ENCODE measurements at regions not wholly inside any gene's neighbourhood (a gene's known extent, or its start where the extent isn't known, plus 50 kb on each side); places are given as distances from the start of the nearest gene placed in this dataset.

DNA sequence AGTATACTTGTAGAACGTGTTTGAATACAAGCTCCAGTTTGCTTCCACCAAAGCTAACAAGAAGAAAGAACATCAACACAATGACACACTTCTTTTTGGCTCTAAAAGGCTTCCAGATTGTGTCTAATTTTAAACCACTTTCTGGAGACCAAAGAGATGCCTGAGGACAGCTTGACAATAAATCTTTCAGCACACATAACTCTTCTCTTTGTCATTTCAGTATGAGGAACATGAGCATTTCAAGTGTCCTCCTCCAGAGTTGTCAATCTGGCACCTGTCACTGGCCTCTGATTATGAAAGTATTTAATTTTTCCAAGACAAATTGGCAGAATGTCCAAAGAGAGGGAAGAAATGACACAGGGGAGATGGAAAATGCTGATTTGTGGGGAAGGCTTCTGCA is 79.0 kb upstream of the TLR4 start:
- H3K9me3 ChIP-seq = peaks cover 3 to 27% of the 10 kb centered on the region in 2 donors
- no peaks in the 10 kb centered on the region for H3K27me3 ChIP-seq
- H3K27ac ChIP-seq = no peak overlapping the region
- no peak overlapping the region for H3K4me3 ChIP-seq
- H3K36me3 ChIP-seq = no peaks in the 10 kb centered on the region
- TF ChIP-seq, protein P1, sequence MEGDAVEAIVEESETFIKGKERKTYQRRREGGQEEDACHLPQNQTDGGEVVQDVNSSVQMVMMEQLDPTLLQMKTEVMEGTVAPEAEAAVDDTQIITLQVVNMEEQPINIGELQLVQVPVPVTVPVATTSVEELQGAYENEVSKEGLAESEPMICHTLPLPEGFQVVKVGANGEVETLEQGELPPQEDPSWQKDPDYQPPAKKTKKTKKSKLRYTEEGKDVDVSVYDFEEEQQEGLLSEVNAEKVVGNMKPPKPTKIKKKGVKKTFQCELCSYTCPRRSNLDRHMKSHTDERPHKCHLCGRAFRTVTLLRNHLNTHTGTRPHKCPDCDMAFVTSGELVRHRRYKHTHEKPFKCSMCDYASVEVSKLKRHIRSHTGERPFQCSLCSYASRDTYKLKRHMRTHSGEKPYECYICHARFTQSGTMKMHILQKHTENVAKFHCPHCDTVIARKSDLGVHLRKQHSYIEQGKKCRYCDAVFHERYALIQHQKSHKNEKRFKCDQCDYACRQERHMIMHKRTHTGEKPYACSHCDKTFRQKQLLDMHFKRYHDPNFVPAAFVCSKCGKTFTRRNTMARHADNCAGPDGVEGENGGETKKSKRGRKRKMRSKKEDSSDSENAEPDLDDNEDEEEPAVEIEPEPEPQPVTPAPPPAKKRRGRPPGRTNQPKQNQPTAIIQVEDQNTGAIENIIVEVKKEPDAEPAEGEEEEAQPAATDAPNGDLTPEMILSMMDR (IDR thresholded peaks at IDR 0.05) = no peak
- H3K4me1 ChIP-seq = no peaks in the 10 kb centered on the region
- no peak for DNase-seq (ENCODE audit: low spot score)

DNA sequence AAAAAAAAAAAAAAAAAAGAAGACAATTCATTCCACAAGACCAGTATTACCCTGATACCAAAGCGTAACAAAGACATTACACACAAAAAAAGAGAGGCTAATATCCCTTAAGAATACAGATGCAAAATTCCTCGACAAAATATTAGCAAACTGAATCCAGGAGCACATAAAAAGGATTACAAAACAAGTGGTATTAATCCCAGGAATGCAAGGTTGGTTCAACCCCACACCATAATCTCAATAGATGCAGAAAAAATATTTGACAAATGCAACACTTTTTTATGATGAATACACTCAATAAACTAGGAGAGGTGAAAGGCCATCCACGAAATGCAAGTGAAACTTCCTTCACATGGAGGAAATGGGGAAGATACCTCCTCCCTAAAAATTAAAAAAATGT is 80.1 kb upstream of the TLR4 start:
- Histone ChIP-seq H3K4me1 (no peaks in the 10 kb centered on the region), H3K4me3 (no peak overlapping the region), H3K27me3 (no peaks in the 10 kb centered on the region), H3K36me3 (no peaks in the 10 kb centered on the region), H3K9me3 (peaks cover 3 to 27% of the 10 kb centered on the region in 2 donors), H3K27ac (no peak overlapping the region)
- TF ChIP-seq, protein P1 (IDR thresholded peaks at IDR 0.05) = no peak
- no peak for DNase-seq (ENCODE audit: low spot score)

DNA sequence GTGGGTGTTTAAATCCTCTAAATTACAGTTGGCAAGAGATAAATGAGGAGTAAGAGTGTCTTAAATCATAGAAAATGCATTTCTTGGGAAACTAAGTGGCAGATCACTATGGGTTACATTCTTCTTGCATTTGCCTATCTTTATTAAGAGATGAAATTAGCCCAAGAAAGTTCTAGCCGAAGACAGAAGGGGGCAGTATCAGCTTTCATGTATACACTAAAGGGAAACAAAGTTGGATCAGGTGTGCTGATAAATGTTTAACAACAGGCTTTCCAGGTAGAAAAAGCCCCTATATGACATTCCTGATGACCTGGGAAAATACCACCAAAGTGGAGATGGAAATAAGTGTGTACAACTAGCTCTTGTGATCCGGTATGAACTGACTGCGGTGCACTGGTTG is 81.9 kb upstream of the TLR4 start:
- Histone ChIP-seq H3K36me3 (no peaks in the 10 kb centered on the region), H3K9me3 (peaks cover 3 to 27% of the 10 kb centered on the region in 2 donors), H3K4me1 (no peaks in the 10 kb centered on the region), H3K27ac (no peak overlapping the region), H3K27me3 (no peaks in the 10 kb centered on the region), H3K4me3 (no peak overlapping the region)
- TF ChIP-seq, protein P1 (IDR thresholded peaks at IDR 0.05) = no peak
- DNase-seq (ENCODE audit: low spot score) = no peak

DNA sequence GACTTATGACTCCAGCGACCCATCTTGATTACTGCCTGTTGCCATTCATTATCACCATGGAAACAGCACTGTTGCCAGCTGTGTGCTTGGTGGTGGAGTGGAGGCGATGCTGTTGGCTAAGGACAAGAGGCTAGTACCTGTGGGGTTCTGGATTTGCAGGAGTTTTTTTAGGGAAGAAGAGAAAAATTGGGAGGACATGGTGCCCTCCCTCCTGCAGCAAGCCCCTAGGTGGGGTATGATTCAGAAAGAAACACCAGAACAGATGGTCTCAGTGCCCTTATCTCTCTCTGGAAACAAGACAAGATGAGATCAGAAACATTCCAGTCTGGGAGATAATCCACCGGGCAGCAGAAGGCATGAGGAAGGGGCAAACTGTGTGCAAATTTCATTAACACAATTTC is 87.8 kb upstream of the TLR4 start:
- Histone ChIP-seq H3K4me1 (no peaks in the 10 kb centered on the region), H3K27me3 (no peaks in the 10 kb centered on the region), H3K36me3 (no peaks in the 10 kb centered on the region), H3K27ac (no peak overlapping the region), H3K9me3 (no peaks in the 10 kb centered on the region), H3K4me3 (no peak overlapping the region)
- TF ChIP-seq, protein P1 (IDR thresholded peaks at IDR 0.05) = no peak
- no peak for DNase-seq (ENCODE audit: low spot score)

DNA sequence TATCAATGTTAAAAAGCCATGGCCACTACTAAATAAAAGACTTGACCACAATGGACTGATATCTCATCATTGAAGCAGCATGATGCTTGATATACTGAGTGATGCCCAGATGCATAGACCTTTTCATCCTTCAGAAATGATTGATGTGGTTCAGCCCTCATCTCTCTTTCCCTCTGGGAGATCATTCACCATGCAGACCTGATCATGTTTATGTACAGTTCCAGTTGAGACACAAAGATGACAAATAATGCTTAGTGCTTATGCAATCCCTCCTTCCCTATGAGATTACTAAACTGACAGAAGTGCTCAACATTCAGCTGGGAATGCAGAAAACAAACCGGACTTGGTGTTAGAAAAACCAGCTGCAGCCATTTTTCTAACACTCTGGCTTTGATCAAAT is 91.9 kb upstream of the TLR4 start:
- H3K4me3 ChIP-seq = no peak overlapping the region
- TF ChIP-seq, protein P1 (IDR thresholded peaks at IDR 0.05) = no peak
- H3K36me3 ChIP-seq = no peaks in the 10 kb centered on the region
- H3K27ac ChIP-seq = no peak overlapping the region
- DNase-seq (ENCODE audit: low spot score) = no peak
- no peaks in the 10 kb centered on the region for H3K4me1 ChIP-seq
- peaks cover 0 to 4% of the 10 kb centered on the region in 2 donors for H3K9me3 ChIP-seq
- no peaks in the 10 kb centered on the region for H3K27me3 ChIP-seq

DNA sequence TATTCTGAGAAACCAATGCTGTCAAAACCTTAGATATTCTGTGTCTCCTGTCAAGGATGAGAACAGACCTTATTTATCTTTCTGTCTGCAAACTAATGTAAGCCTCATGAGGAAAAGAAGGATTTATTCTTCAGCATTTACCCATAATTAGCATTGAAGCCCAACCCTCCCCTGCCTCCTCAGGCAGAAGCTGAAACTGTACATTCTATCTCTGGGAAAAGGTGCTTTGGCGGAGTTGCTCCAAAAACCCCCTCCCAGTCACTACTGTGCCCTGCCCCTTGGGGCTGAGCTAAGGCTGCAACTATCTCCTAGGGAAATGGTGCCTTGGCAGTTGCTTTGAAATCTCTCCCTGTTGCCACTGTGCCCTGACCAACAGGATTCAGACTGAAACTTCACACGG is 106.2 kb upstream of the TLR4 start:
- H3K27ac ChIP-seq = no peak overlapping the region
- peaks cover 0 to 18% of the 10 kb centered on the region in 2 donors for H3K9me3 ChIP-seq
- no peak overlapping the region for H3K4me3 ChIP-seq
- DNase-seq (ENCODE audit: low spot score) = no peak
- H3K36me3 ChIP-seq = no peaks in the 10 kb centered on the region
- H3K4me1 ChIP-seq = no peaks in the 10 kb centered on the region
- no peaks in the 10 kb centered on the region for H3K27me3 ChIP-seq
- TF ChIP-seq, protein P1 (IDR thresholded peaks at IDR 0.05) = no peak

All from right atrium auricular region (tissue), 2 donors.